ENCODE measurements at regions not wholly inside any gene's neighbourhood (a gene's known extent, or its start where the extent isn't known, plus 50 kb on each side); places are given as distances from the start of the nearest gene placed in this dataset.

GRCh38 chr1:4529446-4530165 is 124.8 kb upstream of the AJAP1 start:
- WGBS, 2 donors: 60 to 62% methylated on average over 14 of the region's 14 CpGs
- no peak for TF ChIP-seq POLR2A (IDR thresholded peaks at IDR 0.05)
- TF ChIP-seq, protein P1, sequence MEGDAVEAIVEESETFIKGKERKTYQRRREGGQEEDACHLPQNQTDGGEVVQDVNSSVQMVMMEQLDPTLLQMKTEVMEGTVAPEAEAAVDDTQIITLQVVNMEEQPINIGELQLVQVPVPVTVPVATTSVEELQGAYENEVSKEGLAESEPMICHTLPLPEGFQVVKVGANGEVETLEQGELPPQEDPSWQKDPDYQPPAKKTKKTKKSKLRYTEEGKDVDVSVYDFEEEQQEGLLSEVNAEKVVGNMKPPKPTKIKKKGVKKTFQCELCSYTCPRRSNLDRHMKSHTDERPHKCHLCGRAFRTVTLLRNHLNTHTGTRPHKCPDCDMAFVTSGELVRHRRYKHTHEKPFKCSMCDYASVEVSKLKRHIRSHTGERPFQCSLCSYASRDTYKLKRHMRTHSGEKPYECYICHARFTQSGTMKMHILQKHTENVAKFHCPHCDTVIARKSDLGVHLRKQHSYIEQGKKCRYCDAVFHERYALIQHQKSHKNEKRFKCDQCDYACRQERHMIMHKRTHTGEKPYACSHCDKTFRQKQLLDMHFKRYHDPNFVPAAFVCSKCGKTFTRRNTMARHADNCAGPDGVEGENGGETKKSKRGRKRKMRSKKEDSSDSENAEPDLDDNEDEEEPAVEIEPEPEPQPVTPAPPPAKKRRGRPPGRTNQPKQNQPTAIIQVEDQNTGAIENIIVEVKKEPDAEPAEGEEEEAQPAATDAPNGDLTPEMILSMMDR (IDR thresholded peaks at IDR 0.05): no peak
- H3K4me3 ChIP-seq (ENCODE audit: low read depth, poor library complexity, severe bottlenecking): no peak overlapping the region
- intact Hi-C loops (cut with DNase I; ENCODE audit: low total_unique reads): no loop called here
- DNase-seq (ENCODE audit: low spot score in 2 of 2): no peak

DNA sequence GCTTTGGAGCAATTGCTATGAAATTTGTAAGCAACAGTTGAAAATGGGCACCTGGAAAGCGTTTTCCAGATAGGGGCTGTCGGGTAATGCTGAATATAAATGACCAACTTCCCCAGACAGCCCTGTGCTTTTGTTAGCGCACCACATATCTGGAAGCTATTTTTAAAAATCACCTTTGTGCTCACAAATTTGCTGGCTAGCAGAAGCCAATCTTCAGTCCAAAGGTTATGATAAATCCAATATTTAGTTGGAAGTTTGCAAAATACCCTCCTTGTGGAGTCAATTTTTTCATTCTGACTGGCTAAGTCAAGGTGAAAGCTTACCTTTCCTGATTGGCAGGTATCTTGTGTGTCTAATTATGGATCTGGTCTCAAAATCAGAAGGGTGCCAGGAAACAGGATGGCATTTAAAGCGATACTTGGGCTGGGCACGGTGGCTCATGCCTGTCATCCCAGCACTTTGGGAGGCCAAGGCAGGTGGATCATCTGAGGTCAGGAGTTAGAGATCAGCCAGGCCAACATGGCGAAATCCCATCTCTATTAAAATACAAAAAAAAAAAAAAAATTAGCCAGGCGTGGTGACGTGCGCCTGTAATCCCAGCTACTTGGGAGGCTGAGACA is 124.1 kb upstream of the AJAP1 start:
- intact Hi-C loops (cut with DNase I; ENCODE audit: low total_unique reads): no loop called here
- no peak for DNase-seq (ENCODE audit: low spot score in 2 of 2)
- no peak for TF ChIP-seq POLR2A (IDR thresholded peaks at IDR 0.05)
- TF ChIP-seq, protein P1 (IDR thresholded peaks at IDR 0.05): no peak
- 79 to 85% methylated on average over 9 of the region's 9 CpGs for WGBS, 2 donors
- H3K4me3 ChIP-seq (ENCODE audit: low read depth, poor library complexity, severe bottlenecking): no peak overlapping the region

DNA sequence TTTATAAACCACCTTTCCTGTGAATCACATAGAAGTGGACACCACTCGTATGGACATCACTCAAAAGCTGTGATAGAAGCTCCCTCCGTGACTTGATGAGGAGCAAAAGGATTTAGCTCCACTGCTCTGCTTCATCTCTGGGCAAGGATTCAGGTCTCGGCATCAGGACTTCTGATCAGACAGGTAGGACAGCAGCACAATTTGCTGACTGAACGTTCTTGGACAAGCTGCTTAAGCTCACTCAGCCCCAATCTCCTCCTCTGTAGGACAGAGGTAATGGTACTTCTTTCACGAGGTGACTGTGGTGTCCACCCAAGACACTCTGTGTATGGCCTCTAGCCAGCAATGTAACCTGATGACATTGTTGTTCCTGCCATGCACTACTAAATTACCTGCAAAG is 122.6 kb upstream of the AJAP1 start:
- no peak overlapping the region for H3K4me3 ChIP-seq (ENCODE audit: low read depth, poor library complexity, severe bottlenecking)
- TF ChIP-seq POLR2A (IDR thresholded peaks at IDR 0.05): no peak
- TF ChIP-seq, protein P1 (IDR thresholded peaks at IDR 0.05): no peak
- 81 to 88% methylated on average over 5 of the region's 5 CpGs for WGBS, 2 donors
- DNase-seq (ENCODE audit: low spot score in 2 of 2): no peak
- intact Hi-C loops (cut with DNase I; ENCODE audit: low total_unique reads): no loop called here

GRCh38 chr1:4532656-4533055 is 121.8 kb upstream of the AJAP1 start:
- DNase-seq (ENCODE audit: low spot score in 2 of 2): no peak
- 92 to 93% methylated on average over 4 of the region's 4 CpGs for WGBS, 2 donors
- intact Hi-C loops (cut with DNase I; ENCODE audit: low total_unique reads): no loop called here
- no peak overlapping the region for H3K4me3 ChIP-seq (ENCODE audit: low read depth, poor library complexity, severe bottlenecking)
- TF ChIP-seq POLR2A (IDR thresholded peaks at IDR 0.05): no peak
- TF ChIP-seq, protein P1 (IDR thresholded peaks at IDR 0.05): no peak

DNA sequence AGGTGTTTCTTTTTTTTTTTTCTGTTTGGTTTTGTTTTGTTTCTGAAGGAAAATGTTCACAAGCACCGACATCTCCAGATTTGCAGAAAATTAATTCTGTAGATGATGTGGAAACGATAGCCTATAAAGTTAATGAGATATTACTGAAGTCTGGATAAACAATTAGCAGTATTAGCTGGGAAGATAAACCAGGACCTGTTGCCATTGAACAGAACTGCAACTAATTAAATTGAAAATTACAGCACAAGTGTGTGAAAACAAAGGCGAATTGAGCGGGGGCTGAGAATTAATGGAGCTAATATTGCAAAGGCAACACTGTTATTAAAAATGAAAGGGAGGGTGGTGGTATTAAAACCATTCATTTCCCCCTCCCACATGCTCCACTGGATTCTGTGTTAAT is 107.5 kb upstream of the AJAP1 start:
- TF ChIP-seq, protein P1 (IDR thresholded peaks at IDR 0.05): no peak
- no peak for TF ChIP-seq POLR2A (IDR thresholded peaks at IDR 0.05)
- 86 to 91% methylated on average over 4 of the region's 4 CpGs for WGBS, 2 donors
- intact Hi-C loops (cut with DNase I; ENCODE audit: low total_unique reads): no loop called here
- no peak for DNase-seq (ENCODE audit: low spot score in 2 of 2)
- no peak overlapping the region for H3K4me3 ChIP-seq (ENCODE audit: low read depth, poor library complexity, severe bottlenecking)
